Testis (tissue), 2 donors: ENCODE measurements at regions not wholly inside any gene's neighbourhood (a gene's known extent, or its start where the extent isn't known, plus 50 kb on each side); places are given as distances from the start of the nearest gene placed in this dataset.

Experiments
- DNase-seq: peaks from one replicate; pipeline ENCODE4 v3.0.0-alpha.2; 2019
- H3K27ac ChIP-seq, 2 donors: fragments of 200-600 bp; sonication (generic); one replicate each; pipeline ENCODE4 v1.5.1; 2019
- H3K27me3 ChIP-seq: fragments of 200-600 bp; sonication (generic); one replicate; pipeline ENCODE4 v1.5.1; 2019
- H3K36me3 ChIP-seq: fragments of 200-600 bp; sonication (generic); one replicate; pipeline ENCODE4 v1.5.1; 2017; ENCODE audit warnings: low read depth; ENCODE audit errors: missing control alignments
- H3K4me1 ChIP-seq: fragments of 200-600 bp; sonication (generic); one replicate; pipeline ENCODE4 v1.5.1; 2019
- H3K4me3 ChIP-seq, 2 donors: fragments of 200-600 bp; sonication (generic); one replicate each; pipeline ENCODE4 v1.5.1; 2017 to 2019
- H3K9me3 ChIP-seq: fragments of 200-600 bp; sonication (generic); one replicate; pipeline ENCODE4 v1.5.1; 2017
- POLR2A ChIP-seq: fragments of 450-650 bp; IDR thresholded peaks from one replicate; pipeline ENCODE4 v1.6.1; 2017; ENCODE audit warnings: antibody characterized with exemption, mild to moderate bottlenecking, moderate library complexity
- WGBS, 2 donors: methylation state at CpG; one replicate each; pipeline ENCODE4 v1.1.5; 2018; 5-methylcytosine and 5-hydroxymethylcytosine counted together
- intact Hi-C: fragments of 100-400 bp; cut with DNase I; formaldehyde crosslinking; loops from one replicate; pipeline ENCODE4 v1.15.1; 2023; ENCODE audit warnings: low total_unique reads
- TF ChIP-seq, protein P1 (sequence below), 3 experiments: fragments of 450-650 bp in 2 of 3; fragments of 200-600 bp in 1 of 3; sonication (generic) in 1 of 3; IDR thresholded peaks; one replicate each; pipeline ENCODE4 v1.5.1; 2016 to 2019; ENCODE audit warnings: antibody characterized with exemption in 3 of 3, mild to moderate bottlenecking in 2 of 3, moderate library complexity in 1 of 3

DNA sequence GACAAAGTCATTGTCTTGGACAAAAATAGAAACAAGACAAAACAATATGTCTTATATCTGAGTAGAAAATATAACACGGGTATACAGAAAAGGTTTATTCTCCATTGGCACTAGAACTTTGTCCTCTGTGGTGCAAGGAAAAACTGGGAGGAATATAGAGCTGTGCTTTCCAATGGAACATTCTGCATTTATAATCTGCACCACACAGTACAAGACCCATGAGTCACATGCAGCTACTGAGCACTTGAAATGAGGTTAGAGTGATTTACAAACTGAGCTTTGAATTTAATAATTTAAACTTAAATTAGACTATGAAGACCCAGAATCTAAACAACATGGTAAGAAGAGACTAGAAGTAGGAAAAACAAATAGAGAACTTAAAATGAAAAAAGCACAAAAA lies 86.1 kb downstream of the RAP2A start:
- H3K36me3 ChIP-seq, result no peaks in the 10 kb centered on the region
- TF ChIP-seq POLR2A, result no peak
- TF ChIP-seq, protein P1, sequence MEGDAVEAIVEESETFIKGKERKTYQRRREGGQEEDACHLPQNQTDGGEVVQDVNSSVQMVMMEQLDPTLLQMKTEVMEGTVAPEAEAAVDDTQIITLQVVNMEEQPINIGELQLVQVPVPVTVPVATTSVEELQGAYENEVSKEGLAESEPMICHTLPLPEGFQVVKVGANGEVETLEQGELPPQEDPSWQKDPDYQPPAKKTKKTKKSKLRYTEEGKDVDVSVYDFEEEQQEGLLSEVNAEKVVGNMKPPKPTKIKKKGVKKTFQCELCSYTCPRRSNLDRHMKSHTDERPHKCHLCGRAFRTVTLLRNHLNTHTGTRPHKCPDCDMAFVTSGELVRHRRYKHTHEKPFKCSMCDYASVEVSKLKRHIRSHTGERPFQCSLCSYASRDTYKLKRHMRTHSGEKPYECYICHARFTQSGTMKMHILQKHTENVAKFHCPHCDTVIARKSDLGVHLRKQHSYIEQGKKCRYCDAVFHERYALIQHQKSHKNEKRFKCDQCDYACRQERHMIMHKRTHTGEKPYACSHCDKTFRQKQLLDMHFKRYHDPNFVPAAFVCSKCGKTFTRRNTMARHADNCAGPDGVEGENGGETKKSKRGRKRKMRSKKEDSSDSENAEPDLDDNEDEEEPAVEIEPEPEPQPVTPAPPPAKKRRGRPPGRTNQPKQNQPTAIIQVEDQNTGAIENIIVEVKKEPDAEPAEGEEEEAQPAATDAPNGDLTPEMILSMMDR (IDR thresholded peaks at IDR 0.05), result no peak
- no peaks in the 10 kb centered on the region for H3K27me3 ChIP-seq
- no peaks in the 10 kb centered on the region for H3K9me3 ChIP-seq
- no peak for DNase-seq
- no peak overlapping the region for H3K27ac ChIP-seq
- 78 to 80% methylated on average over 1 of the region's 1 CpG for WGBS, 2 donors
- intact Hi-C loops, result no loop called here
- no peaks in the 10 kb centered on the region for H3K4me1 ChIP-seq
- H3K4me3 ChIP-seq, result no peak overlapping the region

DNA sequence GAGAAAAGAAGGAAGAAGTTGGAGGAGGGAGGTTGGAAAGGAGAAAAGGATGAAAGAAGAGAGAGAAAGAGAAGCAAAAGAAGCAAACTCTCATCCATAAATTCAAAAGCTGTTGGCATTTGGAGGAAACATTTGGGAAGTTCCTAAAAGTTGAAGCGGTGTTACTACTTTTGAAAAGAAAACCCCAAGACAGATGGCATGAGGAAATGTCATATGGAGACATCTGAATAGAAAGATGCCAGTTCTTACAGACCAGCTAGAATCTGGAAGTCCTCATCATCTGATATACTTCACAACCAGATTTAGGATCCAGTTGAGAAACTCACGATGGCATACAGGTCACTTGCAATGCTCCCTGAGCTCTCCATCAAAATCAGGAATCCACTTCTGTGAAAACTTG lies 86.9 kb downstream of the RAP2A start:
- no peak overlapping the region for H3K4me3 ChIP-seq
- DNase-seq, result no peak
- 82 to 83% methylated on average over 2 of the region's 2 CpGs for WGBS, 2 donors
- H3K9me3 ChIP-seq, result no peaks in the 10 kb centered on the region
- H3K4me1 ChIP-seq, result no peaks in the 10 kb centered on the region
- no peaks in the 10 kb centered on the region for H3K36me3 ChIP-seq
- H3K27ac ChIP-seq, result no peak overlapping the region
- intact Hi-C loops, result no loop called here
- H3K27me3 ChIP-seq, result no peaks in the 10 kb centered on the region
- TF ChIP-seq, protein P1 (IDR thresholded peaks at IDR 0.05), result no peak
- no peak for TF ChIP-seq POLR2A

GRCh38 chr13:97521726-97522125 lies 87.8 kb downstream of the RAP2A start:
- Histone ChIP-seq H3K27ac (no peak overlapping the region), H3K4me1 (no peaks in the 10 kb centered on the region), H3K4me3 (no peak overlapping the region), H3K36me3 (no peaks in the 10 kb centered on the region), H3K27me3 (no peaks in the 10 kb centered on the region), H3K9me3 (no peaks in the 10 kb centered on the region)
- WGBS, 2 donors, result 84 to 94% methylated on average over 2 of the region's 2 CpGs
- TF ChIP-seq, protein P1 (IDR thresholded peaks at IDR 0.05), result no peak
- TF ChIP-seq POLR2A, result no peak
- no peak for DNase-seq
- intact Hi-C loops, result no loop called here

- 88 to 94% methylated on average over 2 of the region's 2 CpGs for WGBS, 2 donors
- no peaks in the 10 kb centered on the region for H3K4me1 ChIP-seq
- no peaks in the 10 kb centered on the region for H3K9me3 ChIP-seq
- no peak for TF ChIP-seq POLR2A
- TF ChIP-seq, protein P1 (IDR thresholded peaks at IDR 0.05), result no peak
- H3K27ac ChIP-seq, result no peak overlapping the region
- H3K36me3 ChIP-seq, result no peaks in the 10 kb centered on the region
- no peak overlapping the region for H3K4me3 ChIP-seq
- intact Hi-C loops, result no loop called here
- DNase-seq, result no peak
- no peaks in the 10 kb centered on the region for H3K27me3 ChIP-seq
Observed at GRCh38 chr13:97522243-97522642, 88.3 kb downstream of the RAP2A start.

DNA sequence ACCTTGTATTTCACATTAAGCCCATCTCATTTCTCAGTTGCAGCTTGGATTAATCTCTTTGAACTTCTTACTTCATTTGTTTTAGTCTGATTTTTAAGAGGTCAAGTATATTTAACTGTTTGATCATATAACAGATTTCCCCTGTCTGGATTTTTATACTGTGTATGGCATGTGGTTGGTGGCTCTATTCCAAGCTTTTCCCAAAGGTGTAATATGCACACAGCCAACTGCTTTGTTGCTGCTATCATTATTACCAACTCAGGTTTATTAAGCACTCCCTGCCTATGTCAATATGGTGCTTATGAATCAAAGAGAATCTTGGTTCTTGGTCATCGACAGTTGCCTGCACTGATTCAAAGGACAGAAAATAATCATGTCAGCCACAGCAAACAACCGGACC lies 92.6 kb downstream of the RAP2A start:
- no peaks in the 10 kb centered on the region for H3K9me3 ChIP-seq
- H3K27me3 ChIP-seq, result no peaks in the 10 kb centered on the region
- no peak for DNase-seq
- H3K4me3 ChIP-seq, result no peak overlapping the region
- H3K4me1 ChIP-seq, result no peaks in the 10 kb centered on the region
- intact Hi-C loops, result no loop called here
- TF ChIP-seq, protein P1 (IDR thresholded peaks at IDR 0.05), result no peak
- no peak for TF ChIP-seq POLR2A
- H3K36me3 ChIP-seq, result no peaks in the 10 kb centered on the region
- 93 to 94% methylated on average over 2 of the region's 2 CpGs for WGBS, 2 donors
- no peak overlapping the region for H3K27ac ChIP-seq
